ENCODE measurements at regions not wholly inside any gene's neighbourhood (a gene's known extent, or its start where the extent isn't known, plus 50 kb on each side); places are given as distances from the start of the nearest gene placed in this dataset.

DNA sequence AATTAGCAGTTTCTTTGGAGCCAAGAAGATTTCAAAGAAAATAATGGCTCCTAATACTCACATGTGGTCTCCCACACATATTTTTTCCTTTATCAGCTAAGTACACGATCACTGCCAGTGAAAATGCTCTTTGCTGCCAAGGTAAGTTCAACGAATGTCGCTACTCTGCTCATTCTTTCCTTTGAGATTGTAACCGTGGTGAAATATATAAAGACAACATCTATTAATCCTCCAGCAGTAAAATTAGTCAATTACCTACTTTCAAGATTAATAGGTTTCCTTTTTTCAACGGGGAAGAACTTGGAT, 672.2 kb downstream of the GATA3 start:
- TF ChIP-seq, protein P1, sequence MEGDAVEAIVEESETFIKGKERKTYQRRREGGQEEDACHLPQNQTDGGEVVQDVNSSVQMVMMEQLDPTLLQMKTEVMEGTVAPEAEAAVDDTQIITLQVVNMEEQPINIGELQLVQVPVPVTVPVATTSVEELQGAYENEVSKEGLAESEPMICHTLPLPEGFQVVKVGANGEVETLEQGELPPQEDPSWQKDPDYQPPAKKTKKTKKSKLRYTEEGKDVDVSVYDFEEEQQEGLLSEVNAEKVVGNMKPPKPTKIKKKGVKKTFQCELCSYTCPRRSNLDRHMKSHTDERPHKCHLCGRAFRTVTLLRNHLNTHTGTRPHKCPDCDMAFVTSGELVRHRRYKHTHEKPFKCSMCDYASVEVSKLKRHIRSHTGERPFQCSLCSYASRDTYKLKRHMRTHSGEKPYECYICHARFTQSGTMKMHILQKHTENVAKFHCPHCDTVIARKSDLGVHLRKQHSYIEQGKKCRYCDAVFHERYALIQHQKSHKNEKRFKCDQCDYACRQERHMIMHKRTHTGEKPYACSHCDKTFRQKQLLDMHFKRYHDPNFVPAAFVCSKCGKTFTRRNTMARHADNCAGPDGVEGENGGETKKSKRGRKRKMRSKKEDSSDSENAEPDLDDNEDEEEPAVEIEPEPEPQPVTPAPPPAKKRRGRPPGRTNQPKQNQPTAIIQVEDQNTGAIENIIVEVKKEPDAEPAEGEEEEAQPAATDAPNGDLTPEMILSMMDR (IDR thresholded peaks at IDR 0.05), result no peak
- TF ChIP-seq EZH2phosphoT487 (IDR thresholded peaks at IDR 0.05), result no peak

Data from neural progenitor cell (in vitro differentiated cells).